Glutamatergic neuron (in vitro differentiated cells): ENCODE measurements at regions not wholly inside any gene's neighbourhood (a gene's known extent, or its start where the extent isn't known, plus 50 kb on each side); places are given as distances from the start of the nearest gene placed in this dataset.

Experiments
- DNase-seq: peaks from one replicate; pipeline ENCODE4 v3.0.0; 2022
- H3K27ac Mint-ChIP-seq: one replicate; pipeline ENCODE4 v1.8.0; 2020; ENCODE audit warnings: mild to moderate bottlenecking, mixed read lengths, inconsistent platforms; ENCODE audit not compliant: unreplicated experiment
- H3K27me3 Mint-ChIP-seq: one replicate; pipeline ENCODE4 v1.8.0; 2020; ENCODE audit warnings: mild to moderate bottlenecking, moderate library complexity, mixed read lengths, inconsistent platforms; ENCODE audit not compliant: unreplicated experiment
- H3K36me3 Mint-ChIP-seq: one replicate; pipeline ENCODE4 v1.8.0; 2020; ENCODE audit warnings: mild to moderate bottlenecking, mixed read lengths, inconsistent platforms; ENCODE audit not compliant: unreplicated experiment
- H3K4me1 Mint-ChIP-seq: one replicate; pipeline ENCODE4 v1.8.0; 2020; ENCODE audit warnings: mild to moderate bottlenecking, low read depth, mixed read lengths, inconsistent platforms; ENCODE audit not compliant: unreplicated experiment
- H3K4me3 Mint-ChIP-seq: one replicate; pipeline ENCODE4 v1.8.0; 2020; ENCODE audit warnings: mild to moderate bottlenecking, mixed read lengths, inconsistent platforms; ENCODE audit not compliant: unreplicated experiment
- H3K9me3 Mint-ChIP-seq: one replicate; pipeline ENCODE4 v1.8.0; 2020; ENCODE audit warnings: mild to moderate bottlenecking, moderate library complexity, mixed read lengths, inconsistent platforms; ENCODE audit not compliant: unreplicated experiment
- CTCF ChIP-seq: fragments of 200-600 bp; sonication (generic); IDR thresholded peaks from one replicate; pipeline ENCODE4 v1.5.0; 2021; ENCODE audit not compliant: partially characterized antibody, unreplicated experiment

GRCh38 chr3:168383573-168383972 is 287.8 kb upstream of the GOLIM4 start:
- peaks cover 5% of the 10 kb centered on the region for H3K9me3 Mint-ChIP-seq
- H3K27ac Mint-ChIP-seq = no peak overlapping the region
- H3K27me3 Mint-ChIP-seq = peaks cover 4% of the 10 kb centered on the region
- no peak for TF ChIP-seq CTCF
- no peak for DNase-seq
- H3K4me1 Mint-ChIP-seq = peaks cover 6% of the 10 kb centered on the region
- no peak overlapping the region for H3K4me3 Mint-ChIP-seq
- peaks cover 21% of the 10 kb centered on the region for H3K36me3 Mint-ChIP-seq

- DNase-seq = no peak
- Mint-ChIP-seq H3K36me3 (no peaks in the 10 kb centered on the region), H3K4me1 (peaks cover 9% of the 10 kb centered on the region), H3K9me3 (peaks cover 2% of the 10 kb centered on the region), H3K4me3 (no peak overlapping the region), H3K27ac (no peak overlapping the region), H3K27me3 (no peaks in the 10 kb centered on the region)
- no peak for TF ChIP-seq CTCF
Measured at GRCh38 chr3:168371846-168372245, 276.1 kb upstream of the GOLIM4 start.

- H3K36me3 Mint-ChIP-seq = no peaks in the 10 kb centered on the region
- peak overlapping the region; percentile 70 for H3K27ac Mint-ChIP-seq
- H3K4me1 Mint-ChIP-seq = peaks cover 23% of the 10 kb centered on the region
- H3K9me3 Mint-ChIP-seq = peaks cover 2% of the 10 kb centered on the region
- H3K27me3 Mint-ChIP-seq = peaks cover 2% of the 10 kb centered on the region
- DNase-seq = no peak
- TF ChIP-seq CTCF = no peak
- H3K4me3 Mint-ChIP-seq = no peak overlapping the region
Measured at GRCh38 chr3:168364967-168365366, 269.2 kb upstream of the GOLIM4 start.

- Mint-ChIP-seq H3K27me3 (peaks cover 2% of the 10 kb centered on the region), H3K4me1 (peaks cover 26% of the 10 kb centered on the region), H3K9me3 (peaks cover 2% of the 10 kb centered on the region), H3K4me3 (peak overlapping the region; percentile 67), H3K36me3 (no peaks in the 10 kb centered on the region), H3K27ac (peak overlapping the region; percentile 50)
- TF ChIP-seq CTCF = no peak
- DNase-seq = peak; percentile 22
Measured at GRCh38 chr3:168362661-168363247, 267.0 kb upstream of the GOLIM4 start.

GRCh38 chr3:168362156-168362555 is 266.4 kb upstream of the GOLIM4 start:
- no peak overlapping the region for H3K4me3 Mint-ChIP-seq
- no peaks in the 10 kb centered on the region for H3K9me3 Mint-ChIP-seq
- no peak for DNase-seq
- H3K27ac Mint-ChIP-seq = no peak overlapping the region
- no peaks in the 10 kb centered on the region for H3K36me3 Mint-ChIP-seq
- H3K4me1 Mint-ChIP-seq = peaks cover 26% of the 10 kb centered on the region
- no peak for TF ChIP-seq CTCF
- H3K27me3 Mint-ChIP-seq = peaks cover 2% of the 10 kb centered on the region
